Activated CD4-positive, alpha-beta T cell treated with anti-CD3 and anti-CD28 coated beads, Interleukin-2, Interleukin-4, amounts not matched to agents 100 ng/mL and 50 ng/mL, durations not matched to agents 16 hours and 8 hours (primary cell): ENCODE measurements at regions not wholly inside any gene's neighbourhood (a gene's known extent, or its start where the extent isn't known, plus 50 kb on each side); places are given as distances from the start of the nearest gene placed in this dataset.
A peak's percentile ranks its signal among the peaks of the same experiment; 100 is the strongest.
"Not testable (repeated sequence)": the region's sequence is repeated elsewhere in the genome, so short reads cannot be mapped to it uniquely, and the experiment has no call there.

Source experiments
- DNase-seq: peaks from one replicate; pipeline ENCODE4 v3.0.0-alpha.2; 2020; ENCODE audit warnings: low spot score

- DNase-seq: not testable (repeated sequence)
These were observed 1719.9 kb downstream of the BRINP3 start for GRCh38 chr1:188757747-188758146.

- no peak for DNase-seq
These were observed 1716.4 kb downstream of the BRINP3 start for GRCh38 chr1:188761226-188761625.

- DNase-seq: no peak
These were observed 1715.4 kb downstream of the BRINP3 start for GRCh38 chr1:188762166-188762743.

- no peak for DNase-seq
These were observed 1714.1 kb downstream of the BRINP3 start for GRCh38 chr1:188763541-188763940.

- DNase-seq: no peak
These were observed 1708.5 kb downstream of the BRINP3 start for GRCh38 chr1:188769181-188769580.

- no peak for DNase-seq
These were observed 1707.7 kb downstream of the BRINP3 start for GRCh38 chr1:188769936-188770335.

- DNase-seq: no peak
These were observed 1699.1 kb downstream of the BRINP3 start for GRCh38 chr1:188778578-188778977.

GRCh38 chr1:188782220-188782841 lies 1695.3 kb downstream of the BRINP3 start:
- DNase-seq: peak; percentile 8

- DNase-seq: no peak
These were observed 1682.7 kb downstream of the BRINP3 start for GRCh38 chr1:188794969-188795368.

- DNase-seq: not testable (repeated sequence)
These were observed 1665.5 kb downstream of the BRINP3 start for GRCh38 chr1:188812153-188812552.

- not testable (repeated sequence) for DNase-seq
These were observed 1664.7 kb downstream of the BRINP3 start for GRCh38 chr1:188812836-188813573.

GRCh38 chr1:188817814-188818213 lies 1659.8 kb downstream of the BRINP3 start:
- no peak for DNase-seq

- no peak for DNase-seq
These were observed 1655.4 kb downstream of the BRINP3 start for GRCh38 chr1:188822248-188822647.

GRCh38 chr1:188825471-188825870 lies 1652.2 kb downstream of the BRINP3 start:
- DNase-seq: no peak

- no peak for DNase-seq
These were observed 1650.9 kb downstream of the BRINP3 start for GRCh38 chr1:188826800-188827199.

- no peak for DNase-seq
These were observed 1650.3 kb downstream of the BRINP3 start for GRCh38 chr1:188827400-188827799.

GRCh38 chr1:188841111-188841696 lies 1636.5 kb downstream of the BRINP3 start:
- DNase-seq: not testable (repeated sequence)

GRCh38 chr1:188846468-188846867 lies 1631.2 kb downstream of the BRINP3 start:
- no peak for DNase-seq

- DNase-seq: no peak
These were observed 1620.1 kb downstream of the BRINP3 start for GRCh38 chr1:188857526-188858087.

GRCh38 chr1:188867614-188868013 lies 1610.0 kb downstream of the BRINP3 start:
- no peak for DNase-seq

- DNase-seq: no peak
These were observed 1606.5 kb downstream of the BRINP3 start for GRCh38 chr1:188871164-188871563.

GRCh38 chr1:188872376-188872775 lies 1605.3 kb downstream of the BRINP3 start:
- DNase-seq: no peak

- DNase-seq: no peak
These were observed 1600.0 kb downstream of the BRINP3 start for GRCh38 chr1:188877668-188878067.
